HEK293 (cell line): ENCODE measurements at regions not wholly inside any gene's neighbourhood (a gene's known extent, or its start where the extent isn't known, plus 50 kb on each side); places are given as distances from the start of the nearest gene placed in this dataset.

ENCODE experiments used
- CTCF ChIA-PET: fragments of 350-600 bp; formaldehyde crosslinking; extraction: SDS; loops from one replicate; lab custom pipeline; 2021; ENCODE audit warnings: antibody characterized with exemption; lab: Yijun Ruan, JAX
- POLR2A ChIA-PET: fragments of 300-600 bp; formaldehyde crosslinking; extraction: SDS; loops from one replicate; lab custom pipeline; 2020; ENCODE audit warnings: antibody characterized with exemption, inconsistent platforms; lab: Yijun Ruan, JAX
- H3K27ac ChIP-seq: fragments of 200-500 bp; sonication (Bioruptor generic); 2 replicates; pipeline ENCODE4 v1.5.1; 2014; ENCODE audit warnings: low read depth, low read length, control low read depth, inconsistent platforms; ENCODE audit errors: extremely low read depth
- H3K36me3 ChIP-seq, 2 experiments: fragments of 200-500 bp in 1 of 2; sonication (Bioruptor generic) in 1 of 2; 1 replicate in 1 of 2; 2 replicates in 1 of 2; pipeline ENCODE4 v1.5.1; 2014 to 2017; ENCODE audit warnings: inconsistent platforms in 2 of 2, low read length in 2 of 2; ENCODE audit not compliant: control insufficient read depth in 2 of 2, insufficient read depth in 1 of 2
- H3K4me1 ChIP-seq: fragments of 200-500 bp; sonication (Bioruptor generic); 2 replicates; pipeline ENCODE4 v1.5.1; 2014; ENCODE audit warnings: mild to moderate bottlenecking, low read length, inconsistent platforms; ENCODE audit not compliant: control insufficient read depth, insufficient read depth
- H3K4me3 ChIP-seq: 2 replicates; pipeline ENCODE4 v1.5.1; 2011; ENCODE audit warnings: low read depth, mild to moderate bottlenecking, control low read depth, low read length, moderate library complexity
- H3K9me3 ChIP-seq: fragments of 200-500 bp; sonication (Bioruptor generic); 2 replicates; pipeline ENCODE4 v1.5.1; 2014; ENCODE audit warnings: low read depth, low read length, inconsistent platforms; ENCODE audit not compliant: control insufficient read depth, insufficient read depth
- ATF2 ChIP-seq: fragments of 450-650 bp; formaldehyde crosslinking; IDR thresholded peaks from 2 replicates; pipeline ENCODE4 v1.5.1; 2016; ENCODE audit warnings: missing biosample characterization, missing genetic modification characterization, low read depth
- EGR2 ChIP-seq: fragments of 450-650 bp; formaldehyde crosslinking; IDR thresholded peaks from 2 replicates; pipeline ENCODE4 v1.5.1; 2016; ENCODE audit warnings: low read depth, missing biosample characterization, missing genetic modification characterization
- HOXC10 ChIP-seq: sonication (generic); formaldehyde crosslinking; IDR thresholded peaks from 2 replicates; pipeline ENCODE4 v1.8.1; 2023; ENCODE audit warnings: mild to moderate bottlenecking, missing genetic modification reagents
- MEIS1 ChIP-seq: sonication (generic); formaldehyde crosslinking; IDR thresholded peaks from 2 replicates; pipeline ENCODE4 v1.8.1; 2022; ENCODE audit warnings: missing genetic modification reagents, mild to moderate bottlenecking, borderline replicate concordance
- YY2 ChIP-seq: fragments of 450-650 bp; formaldehyde crosslinking; IDR thresholded peaks from 2 replicates; pipeline ENCODE4 v1.5.1; 2016; ENCODE audit warnings: missing biosample characterization, missing genetic modification characterization
- ZBTB44 ChIP-seq: fragments of 450-650 bp; IDR thresholded peaks from 2 replicates; pipeline ENCODE4 v1.5.1; 2018; ENCODE audit warnings: missing biosample characterization, mild to moderate bottlenecking, missing genetic modification characterization
- ZFP41 ChIP-seq: fragments of 450-650 bp; formaldehyde crosslinking; IDR thresholded peaks from 2 replicates; pipeline ENCODE4 v1.5.1; 2016; ENCODE audit warnings: missing biosample characterization, missing genetic modification characterization, borderline replicate concordance
- ZNF138 ChIP-seq: fragments of 450-650 bp; formaldehyde crosslinking; IDR thresholded peaks from 2 replicates; pipeline ENCODE4 v1.5.1; 2016; ENCODE audit warnings: missing biosample characterization, missing genetic modification characterization, borderline replicate concordance
- ZNF16 ChIP-seq: fragments of 450-650 bp; formaldehyde crosslinking; IDR thresholded peaks from 2 replicates; pipeline ENCODE4 v1.5.1; 2016; ENCODE audit warnings: low read depth, missing biosample characterization, missing genetic modification characterization
- ZNF175 ChIP-seq: fragments of 450-650 bp; formaldehyde crosslinking; IDR thresholded peaks from 2 replicates; pipeline ENCODE4 v1.5.1; 2016; ENCODE audit warnings: missing biosample characterization, missing genetic modification characterization
- ZNF214 ChIP-seq: fragments of 450-650 bp; formaldehyde crosslinking; IDR thresholded peaks from 2 replicates; pipeline ENCODE4 v1.5.1; 2017; ENCODE audit warnings: missing biosample characterization, mild to moderate bottlenecking, missing genetic modification characterization, borderline replicate concordance
- ZNF324 ChIP-seq: fragments of 450-650 bp; formaldehyde crosslinking; IDR thresholded peaks from 2 replicates; pipeline ENCODE4 v1.5.1; 2016; ENCODE audit warnings: missing biosample characterization, missing genetic modification characterization
- ZNF341 ChIP-seq: fragments of 450-650 bp; formaldehyde crosslinking; IDR thresholded peaks from 2 replicates; pipeline ENCODE4; 2016; ENCODE audit warnings: low read depth, missing biosample characterization, missing genetic modification characterization
- ZNF350 ChIP-seq: fragments of 450-650 bp; formaldehyde crosslinking; IDR thresholded peaks from 2 replicates; pipeline ENCODE4 v1.5.0; 2017; ENCODE audit warnings: missing biosample characterization, mild to moderate bottlenecking, missing genetic modification characterization
- ZNF362 ChIP-seq: fragments of 450-650 bp; formaldehyde crosslinking; IDR thresholded peaks from 2 replicates; pipeline ENCODE4 v1.5.1; 2016; ENCODE audit warnings: missing biosample characterization, missing genetic modification characterization
- ZNF580 ChIP-seq: fragments of 450-650 bp; formaldehyde crosslinking; IDR thresholded peaks from 2 replicates; pipeline ENCODE4 v1.5.1; 2016; ENCODE audit warnings: missing biosample characterization, missing genetic modification characterization
- ZNF830 ChIP-seq: fragments of 450-650 bp; IDR thresholded peaks from 2 replicates; pipeline ENCODE4 v1.5.0; 2018; ENCODE audit warnings: missing biosample characterization, missing genetic modification characterization, low read depth, mild to moderate bottlenecking, moderate library complexity

- no peak for TF ChIP-seq ZNF350 (tag by site-specific recombination)
- TF ChIP-seq, all 188 proteins: peak for 0
These were observed 177.1 kb downstream of the ALDH8A1 start (continued) for GRCh38 chr6:134772671-134773360.

- POLR2A ChIA-PET: no interaction called here
These were observed 181.0 kb downstream of the ALDH8A1 start for GRCh38 chr6:134768931-134769330.

GRCh38 chr6:134766497-134766896, 183.4 kb downstream of the ALDH8A1 start:
- TF ChIP-seq ZNF830 (tag by site-specific recombination) (no peak), ZNF175 (tag by site-specific recombination) (no peak), ATF2 (tag by site-specific recombination) (no peak)
- CTCF ChIA-PET: interaction anchor here (0.6 kb wide), 1 partner anchor 600 kb away, joined by 3 read pairs; no protein-coding TSS in a partner anchor

More at GRCh38 chr6:134768931-134769330, 181.0 kb downstream of the ALDH8A1 start:
- Histone ChIP-seq H3K27ac (no peak overlapping the region), H3K9me3 (no peaks in the 10 kb centered on the region), H3K36me3 (no peaks in the 10 kb centered on the region), H3K4me1 (no peaks in the 10 kb centered on the region), H3K4me3 (no peak overlapping the region)
- CTCF ChIA-PET: interaction anchor here (0.6 kb wide), 1 partner anchor 217 kb away, joined by 3 read pairs; no protein-coding TSS in a partner anchor
- TF ChIP-seq ZFP41 (no peak), ZNF580 (tag by site-specific recombination) (no peak), ZNF324 (tag by site-specific recombination) (no peak), ZNF362 (tag by site-specific recombination) (no peak), ZNF214 (no peak), ZNF16 (no peak), ZNF341 (tag by site-specific recombination) (no peak), MEIS1 (no peak), YY2 (no peak), HOXC10 (CRISPR knock-in tag) (no peak), EGR2 (tag by site-specific recombination) (no peak), ZNF138 (tag by site-specific recombination) (no peak), ZNF175 (tag by site-specific recombination) (no peak), ZBTB44 (tag by site-specific recombination) (no peak)

More at GRCh38 chr6:134766497-134766896, 183.4 kb downstream of the ALDH8A1 start:
- POLR2A ChIA-PET: no interaction called here
- Histone ChIP-seq H3K36me3 (no peaks in the 10 kb centered on the region), H3K4me3 (no peak overlapping the region), H3K4me1 (no peaks in the 10 kb centered on the region), H3K9me3 (no peaks in the 10 kb centered on the region), H3K27ac (no peak overlapping the region)
